ENCODE measurements at regions not wholly inside any gene's neighbourhood (a gene's known extent, or its start where the extent isn't known, plus 50 kb on each side); places are given as distances from the start of the nearest gene placed in this dataset.
"Not testable (repeated sequence)": the region's sequence is repeated elsewhere in the genome, so short reads cannot be mapped to it uniquely, and the experiment has no call there.

DNA sequence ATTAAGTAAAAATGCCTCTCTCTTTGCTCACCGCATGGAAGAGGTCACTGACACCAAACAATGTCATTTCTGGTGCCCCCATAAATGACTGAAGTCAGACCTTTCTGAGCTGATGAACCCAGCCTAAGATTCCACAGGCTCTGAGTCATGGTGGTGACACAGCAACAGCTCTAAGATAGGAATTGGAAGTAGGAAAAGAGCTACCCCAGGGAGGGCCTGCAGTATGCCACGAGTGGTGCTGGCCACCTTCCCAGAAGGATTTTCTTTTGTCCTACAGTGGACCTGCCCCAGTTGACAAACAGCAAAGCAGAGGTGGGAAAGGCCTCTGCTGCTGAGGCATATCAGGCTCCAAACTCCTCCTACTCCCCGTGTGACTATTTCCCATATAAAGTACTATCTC is 208.1 kb downstream of the MINAR1 start:
- no peak for DNase-seq
- intact Hi-C loops (cut with DNase I, micrococcal nuclease): no loop called here
- ATAC-seq: no peak

DNA sequence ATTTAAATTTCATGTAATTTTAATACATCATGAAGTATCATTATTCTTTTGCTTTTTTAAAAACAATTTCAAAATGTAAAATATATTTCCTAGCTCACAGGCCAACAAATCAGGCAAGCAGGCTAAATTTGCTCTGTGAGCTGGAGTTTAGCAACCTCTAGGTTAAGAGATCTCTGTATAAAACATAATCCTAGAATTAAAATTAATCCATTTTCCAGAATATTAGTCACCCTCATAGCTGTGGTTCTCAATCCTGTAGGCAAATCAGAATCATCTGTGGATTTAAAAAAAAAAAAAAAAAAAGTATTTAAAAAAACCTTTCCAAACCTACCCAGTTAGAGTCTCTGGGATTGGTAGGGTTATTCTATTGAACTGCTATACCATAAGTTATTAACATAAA is 209.7 kb downstream of the MINAR1 start:
- intact Hi-C loops (cut with DNase I, micrococcal nuclease): no loop called here
- ATAC-seq (no peak), DNase-seq (no peak)

DNA sequence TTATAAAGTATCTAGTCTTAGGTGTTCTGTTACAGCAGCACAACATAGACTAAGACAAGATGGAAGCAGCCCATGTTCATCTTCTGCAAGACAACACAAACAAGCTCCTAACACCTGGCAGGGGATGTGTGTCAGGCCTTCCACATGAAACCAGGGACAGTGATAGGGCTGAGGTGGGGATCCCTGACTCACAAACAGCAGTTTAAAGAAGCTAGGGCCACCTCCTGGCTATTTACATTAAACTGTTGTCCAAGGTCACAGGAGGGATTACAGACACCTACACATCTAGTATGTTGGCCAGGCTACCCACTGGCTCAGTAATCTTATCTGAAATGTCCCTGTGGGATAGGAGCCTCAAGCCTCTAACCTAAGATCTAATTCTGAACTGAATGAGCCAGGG is 211.3 kb downstream of the MINAR1 start:
- intact Hi-C loops (cut with DNase I, micrococcal nuclease): no loop called here
- ATAC-seq (no peak), DNase-seq (no peak)

DNA sequence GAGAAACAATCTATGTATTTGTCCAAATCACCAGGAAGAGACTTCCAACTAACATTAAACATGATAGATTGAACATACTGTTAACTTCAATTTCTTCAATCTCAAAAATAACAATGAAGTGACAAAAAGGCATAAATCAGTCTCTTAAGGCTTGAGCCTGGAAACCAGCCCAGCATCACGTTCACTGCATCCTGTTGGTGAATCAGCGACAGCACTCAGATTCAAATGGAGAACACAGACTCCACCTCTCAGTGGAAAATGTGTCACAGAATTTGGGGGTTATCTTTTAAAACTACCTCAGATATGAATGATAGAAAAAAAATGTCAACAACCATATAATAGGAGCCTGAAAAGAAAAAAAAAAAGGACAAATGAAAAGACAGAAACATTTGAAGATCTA is 212.0 kb downstream of the MINAR1 start:
- ATAC-seq (no peak), DNase-seq (no peak)
- intact Hi-C loops (cut with DNase I, micrococcal nuclease): no loop called here

DNA sequence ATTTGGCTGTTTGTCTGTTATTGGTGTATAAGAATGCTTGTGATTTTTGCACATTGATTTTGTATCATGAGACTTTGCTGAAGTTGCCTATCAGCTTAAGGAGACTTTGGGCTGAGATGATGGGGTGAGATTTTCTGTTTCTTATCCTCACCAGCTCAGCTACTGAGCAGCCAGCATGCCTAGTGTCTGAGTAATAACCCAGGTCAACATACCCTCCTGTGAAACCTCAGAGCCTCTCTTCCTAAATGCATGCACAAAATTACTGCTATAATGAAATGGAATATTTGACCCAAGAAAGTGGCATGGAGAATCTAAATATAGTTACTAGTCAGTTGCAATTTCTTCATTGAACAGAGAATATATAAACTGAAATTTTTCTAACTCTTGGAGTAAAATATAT is 220.8 kb downstream of the MINAR1 start:
- ATAC-seq; intact Hi-C loops (cut with DNase I, micrococcal nuclease); DNase-seq: not testable (repeated sequence)

DNA sequence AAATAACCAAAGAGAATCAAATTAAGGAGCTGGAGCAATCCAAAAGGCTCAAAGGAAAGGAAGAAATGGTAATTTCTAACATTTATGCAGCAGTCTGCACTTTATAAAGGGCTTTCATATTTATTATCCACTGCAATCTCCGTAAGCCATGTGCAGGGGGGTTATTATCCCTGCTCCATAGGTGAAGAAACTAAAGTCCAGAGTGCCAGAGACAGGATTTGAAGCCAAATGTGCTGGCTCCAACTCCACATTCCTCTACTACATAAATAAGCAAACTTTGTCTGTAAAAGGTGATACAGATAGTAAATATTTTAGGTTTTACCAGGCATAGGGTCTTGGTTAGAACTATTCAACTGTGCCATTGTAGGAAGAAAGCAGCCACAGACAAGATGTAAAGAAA is 221.4 kb downstream of the MINAR1 start:
- DNase-seq (no peak), ATAC-seq (no peak)
- intact Hi-C loops (cut with DNase I, micrococcal nuclease): no loop called here

DNA sequence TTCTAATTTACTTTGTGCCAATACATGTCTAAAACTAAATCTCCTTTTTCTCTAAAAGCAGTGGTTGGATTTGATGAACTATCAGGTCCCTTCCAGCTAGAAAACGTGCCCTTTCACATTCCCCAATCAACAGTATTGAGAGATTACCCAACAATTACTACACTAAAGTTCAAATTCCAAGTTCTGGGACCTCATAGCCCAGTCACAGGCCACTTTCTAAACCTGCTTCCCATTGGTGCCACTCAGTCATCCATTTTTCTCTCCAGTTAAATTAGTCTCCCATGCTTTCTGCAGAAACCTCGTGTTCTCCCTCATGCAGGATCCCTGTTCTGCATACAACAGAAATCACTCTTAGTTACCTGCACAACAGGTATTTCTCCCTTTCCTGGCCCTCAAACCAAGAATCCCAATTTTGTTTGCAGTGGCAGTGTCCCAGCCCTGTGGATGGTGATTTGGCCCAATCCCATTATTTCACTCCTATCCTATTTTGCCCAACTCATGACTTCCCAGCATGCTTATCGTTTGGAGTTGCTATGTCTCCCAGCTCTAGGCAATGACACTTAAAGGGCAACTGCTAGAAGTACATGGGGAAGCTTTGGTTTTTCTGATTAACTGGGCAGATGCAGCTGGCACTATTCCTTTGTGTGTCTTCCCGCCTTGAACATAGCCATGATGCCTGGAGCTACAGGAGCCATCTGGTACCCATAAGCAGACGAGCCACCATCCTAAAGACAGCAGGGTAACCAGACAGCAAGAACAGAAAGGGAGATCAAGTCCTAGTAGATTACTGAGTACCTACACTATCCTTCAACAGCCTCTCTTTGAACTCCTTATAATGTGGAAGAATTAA is 224.2 kb downstream of the MINAR1 start:
- intact Hi-C loops (cut with DNase I, micrococcal nuclease): no loop called here
- DNase-seq (no peak), ATAC-seq (no peak)

DNA sequence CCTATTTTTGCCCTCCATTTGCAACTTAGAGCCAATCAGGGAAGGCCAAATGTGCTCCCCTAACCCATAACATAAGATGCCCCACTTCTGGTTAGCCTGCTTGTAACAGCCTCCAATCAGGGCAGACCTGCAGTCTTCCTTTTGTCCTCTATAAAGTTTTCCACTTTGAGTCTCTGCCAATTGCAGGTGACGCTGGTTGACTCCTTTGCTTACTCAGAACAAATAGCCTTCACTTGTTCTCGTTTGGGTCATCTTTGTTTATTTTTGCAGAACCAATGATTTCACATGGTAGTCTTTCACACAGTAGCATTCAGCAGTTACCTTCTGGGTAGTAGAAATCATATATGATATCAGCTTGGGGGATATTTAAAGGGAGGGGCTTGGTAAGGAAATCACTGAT is 225.6 kb downstream of the MINAR1 start:
- no peak for DNase-seq
- no peak for ATAC-seq
- intact Hi-C loops (cut with DNase I, micrococcal nuclease): no loop called here

DNA sequence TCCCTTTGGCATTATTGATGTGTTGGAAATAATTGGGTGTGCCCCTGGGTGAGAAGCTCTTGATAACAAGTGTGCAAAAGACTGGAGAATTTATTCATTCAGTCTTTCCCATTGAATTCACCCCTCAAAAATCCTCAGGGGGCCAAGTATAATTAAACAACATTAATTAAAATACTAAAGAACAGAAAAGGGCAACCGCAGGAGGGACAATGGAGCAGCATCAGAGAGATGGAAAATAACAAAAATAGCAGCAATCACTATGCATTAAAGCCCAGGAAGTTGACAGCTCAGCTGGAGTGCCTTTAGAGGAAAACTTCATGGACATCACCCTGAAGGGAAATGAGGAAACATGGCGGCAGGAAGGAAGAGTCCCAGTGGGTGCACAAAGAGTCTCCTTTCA is 227.6 kb downstream of the MINAR1 start:
- ATAC-seq (no peak), DNase-seq (no peak)
- intact Hi-C loops (cut with DNase I, micrococcal nuclease): no loop called here

DNA sequence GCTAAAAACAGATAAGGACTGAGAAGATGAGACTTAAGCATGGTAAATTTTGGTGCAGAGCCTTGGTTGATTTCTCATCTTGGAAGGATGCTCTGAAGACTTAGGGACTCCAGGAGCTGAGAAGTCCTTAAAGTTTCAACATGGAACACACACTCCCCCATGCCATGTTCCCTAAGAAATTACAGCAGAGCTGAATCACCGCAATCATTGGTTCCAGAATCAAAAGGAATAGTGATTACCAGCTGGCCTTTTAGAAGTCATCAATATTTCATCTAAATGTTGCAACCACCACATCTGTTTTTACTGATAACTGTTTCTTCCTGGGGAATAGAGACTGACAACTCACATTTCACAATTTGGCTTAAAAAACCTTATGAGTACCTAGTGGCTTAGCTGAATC is 229.3 kb downstream of the MINAR1 start:
- intact Hi-C loops (cut with DNase I, micrococcal nuclease): no loop called here
- DNase-seq (no peak), ATAC-seq (no peak)

DNA sequence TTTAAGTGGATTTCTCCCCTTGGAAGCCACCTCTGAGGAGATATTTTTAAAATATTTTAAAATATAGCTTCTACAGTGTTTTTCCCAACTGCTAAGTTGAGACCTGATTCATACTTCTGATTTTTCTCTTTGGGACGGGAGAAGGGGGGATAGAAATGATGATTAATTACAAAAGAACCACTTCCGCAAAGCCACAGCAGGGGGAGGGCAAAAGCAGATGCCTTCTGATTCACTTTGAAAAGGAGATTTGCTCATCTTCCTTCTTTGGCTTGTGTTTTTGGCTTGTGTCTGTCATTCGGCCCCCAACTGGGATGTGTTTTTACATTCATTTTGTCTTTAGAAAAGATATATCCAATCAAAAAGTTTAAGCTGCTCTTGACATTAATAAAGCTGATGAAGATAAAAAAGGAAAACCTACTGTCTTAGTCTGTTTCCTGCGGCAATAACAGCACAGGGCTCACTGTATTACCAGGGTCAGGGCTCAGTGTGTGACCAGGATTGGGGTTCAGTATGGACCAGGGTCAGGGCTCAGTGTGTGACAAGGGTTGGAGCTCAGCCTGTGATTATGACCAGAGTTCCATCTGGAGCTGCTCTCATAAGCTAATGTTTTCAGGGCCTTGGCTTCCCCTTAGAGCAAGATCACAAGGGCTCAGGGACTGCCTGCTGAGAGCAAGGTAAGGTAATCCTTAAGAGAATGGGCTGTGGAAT is 223.2 kb downstream of the MTHFS start:
- intact Hi-C loops (cut with DNase I, micrococcal nuclease): no loop called here
- DNase-seq (no peak), ATAC-seq (no peak)

DNA sequence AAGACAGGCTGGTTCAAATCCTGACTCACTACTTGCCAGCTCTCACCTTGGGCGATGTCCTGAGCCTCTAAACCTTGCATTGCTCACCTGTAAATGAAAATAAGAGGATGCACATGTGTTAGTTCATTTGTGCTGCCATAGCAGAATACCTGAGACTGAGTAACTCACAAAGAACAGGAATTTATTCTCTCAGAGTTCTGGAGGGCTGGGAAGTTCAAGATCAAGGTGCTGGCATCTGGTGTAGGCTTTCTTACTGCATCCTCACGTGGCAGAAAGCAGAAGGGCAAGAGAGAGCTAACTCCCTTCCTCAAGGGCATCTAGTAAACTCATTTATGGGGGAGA is 222.7 kb downstream of the MTHFS start:
- no peak for DNase-seq
- ATAC-seq: no peak
- intact Hi-C loops (cut with DNase I, micrococcal nuclease): no loop called here

DNA sequence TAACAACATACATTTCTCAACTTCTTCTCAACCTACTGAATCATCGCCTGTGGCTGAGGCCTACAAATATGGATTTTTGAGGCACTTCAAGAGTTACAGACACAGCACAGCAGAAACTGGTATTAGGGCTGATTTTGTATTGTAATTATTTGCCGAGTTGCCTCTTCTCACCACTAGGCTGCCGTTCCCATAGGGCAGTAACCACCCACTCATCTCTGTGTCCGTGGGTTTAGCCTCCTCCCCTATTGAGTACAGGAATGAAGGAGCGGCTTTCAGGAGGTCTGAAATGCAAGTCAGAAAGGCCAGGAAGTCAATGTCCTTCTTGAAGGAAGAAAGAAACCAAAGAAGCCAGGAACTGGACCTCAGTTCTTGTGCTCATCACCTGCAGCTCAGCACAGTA is 220.8 kb downstream of the MTHFS start:
- DNase-seq (no peak), ATAC-seq (no peak)
- intact Hi-C loops (cut with DNase I, micrococcal nuclease): no loop called here

DNA sequence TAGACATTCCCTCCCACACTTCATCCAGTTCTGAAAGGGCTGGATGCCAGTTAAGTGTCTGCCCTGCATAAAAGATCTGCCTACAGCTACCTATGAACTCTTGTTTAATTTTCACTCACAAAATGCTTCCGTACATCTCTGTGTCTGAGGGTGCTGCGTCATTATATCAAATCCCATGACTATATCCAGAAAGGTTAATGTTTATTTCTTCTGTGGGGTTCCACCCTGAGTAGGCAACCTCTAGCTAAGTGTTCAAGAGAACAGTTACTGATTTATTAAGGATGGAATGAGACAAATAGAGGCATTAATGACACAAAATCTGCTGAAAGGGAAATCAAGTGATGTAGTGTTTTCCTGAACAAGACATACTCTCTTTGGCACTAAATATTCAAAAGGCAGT is 220.2 kb downstream of the MTHFS start:
- intact Hi-C loops (cut with DNase I, micrococcal nuclease): no loop called here
- ATAC-seq: no peak
- no peak for DNase-seq

DNA sequence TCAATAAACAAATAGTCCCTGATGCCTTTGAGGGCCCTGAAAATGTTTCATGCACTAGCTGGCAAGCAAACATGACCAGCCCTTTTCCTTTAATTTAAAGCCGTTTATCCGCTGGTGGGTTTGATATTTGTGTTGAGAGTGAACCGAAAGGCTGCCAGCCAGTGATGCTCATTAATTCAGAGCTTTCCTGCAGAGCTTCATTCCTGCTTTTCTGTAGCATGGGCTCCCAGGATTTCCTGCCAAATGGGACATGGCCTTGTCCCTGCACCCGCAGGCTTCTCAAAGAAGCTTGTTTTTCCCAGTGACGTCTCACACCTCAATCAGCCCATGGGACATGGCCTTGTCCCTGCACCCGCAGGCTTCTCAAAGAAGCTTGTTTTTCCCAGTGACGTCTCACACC is 219.6 kb downstream of the MTHFS start:
- ATAC-seq (no peak), DNase-seq (no peak)
- intact Hi-C loops (cut with DNase I, micrococcal nuclease): no loop called here

DNA sequence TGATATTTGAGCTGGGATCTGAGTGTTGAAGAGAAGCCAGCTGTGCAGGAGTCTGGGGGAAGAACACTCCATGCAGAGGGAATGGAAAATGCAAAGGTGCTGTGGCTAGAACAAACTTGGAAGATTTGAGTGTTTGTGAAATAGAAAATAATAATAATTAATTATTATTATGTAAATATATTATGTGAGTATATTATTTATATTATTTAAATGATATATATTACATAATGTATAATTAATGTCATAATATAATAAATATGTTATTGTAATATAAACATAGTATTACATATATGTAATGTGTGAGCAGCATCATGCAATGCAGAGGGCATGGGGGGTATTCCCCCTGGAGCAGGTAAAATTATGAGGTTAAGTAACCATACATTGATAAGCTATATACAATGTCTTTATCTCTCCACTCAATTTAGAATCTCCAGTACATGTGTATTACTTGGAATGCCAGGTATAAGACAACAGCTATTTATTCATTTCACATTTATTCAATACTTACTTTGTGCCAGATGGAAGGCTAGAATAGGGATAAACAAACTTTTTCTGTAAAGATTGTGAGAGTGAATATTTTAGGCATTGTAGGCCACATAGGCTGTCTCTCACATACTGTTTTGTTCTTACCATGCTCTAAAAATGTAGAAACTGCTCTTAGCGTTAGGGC is 218.6 kb downstream of the MTHFS start:
- intact Hi-C loops (cut with DNase I, micrococcal nuclease): no loop called here
- ATAC-seq: no peak
- DNase-seq: no peak

DNA sequence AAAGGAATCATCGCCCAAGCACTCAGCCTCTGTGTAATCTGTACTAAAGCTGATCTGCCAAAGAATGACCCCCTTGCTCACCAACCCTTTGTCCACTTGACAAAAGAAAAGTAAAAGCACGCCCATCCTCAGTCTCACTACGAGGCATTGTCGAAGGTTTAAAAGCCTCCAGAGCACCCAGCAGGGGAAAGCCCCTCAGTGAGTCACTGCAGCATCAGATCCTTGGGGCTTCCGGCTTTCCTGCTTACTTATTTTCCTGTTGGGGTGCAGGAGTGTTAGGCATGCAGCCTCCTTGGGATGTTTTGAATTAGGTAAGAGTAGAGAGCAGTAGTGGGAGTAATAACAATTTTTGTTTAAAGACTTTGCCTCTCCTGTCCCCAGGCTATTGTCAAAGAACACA is 216.1 kb downstream of the MTHFS start:
- no peak for DNase-seq
- ATAC-seq: no peak
- intact Hi-C loops (cut with DNase I, micrococcal nuclease): no loop called here

DNA sequence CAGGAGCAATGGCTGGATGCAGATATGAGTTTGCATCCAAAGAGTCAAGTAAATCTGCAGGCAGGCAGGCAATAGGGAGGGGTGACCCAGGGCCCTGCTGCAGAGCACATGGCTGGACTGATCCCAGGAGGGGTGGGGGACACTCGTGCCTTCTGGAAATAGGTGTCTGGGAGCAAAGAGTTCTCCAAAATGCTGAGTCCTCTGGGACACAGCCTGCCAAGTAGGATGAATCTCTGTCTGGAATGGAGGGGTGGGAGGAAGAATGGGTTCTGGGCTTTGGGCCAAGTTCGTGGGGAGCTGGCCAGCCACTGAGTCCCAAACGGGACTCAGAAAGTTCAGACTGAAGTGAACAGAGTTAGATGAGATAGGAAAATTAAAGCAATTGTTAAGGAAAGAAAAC is 214.5 kb downstream of the MTHFS start:
- DNase-seq: peak in 1 of 2 donors; percentile 7
- ATAC-seq: no peak
- intact Hi-C loops (cut with DNase I, micrococcal nuclease): no loop called here

DNA sequence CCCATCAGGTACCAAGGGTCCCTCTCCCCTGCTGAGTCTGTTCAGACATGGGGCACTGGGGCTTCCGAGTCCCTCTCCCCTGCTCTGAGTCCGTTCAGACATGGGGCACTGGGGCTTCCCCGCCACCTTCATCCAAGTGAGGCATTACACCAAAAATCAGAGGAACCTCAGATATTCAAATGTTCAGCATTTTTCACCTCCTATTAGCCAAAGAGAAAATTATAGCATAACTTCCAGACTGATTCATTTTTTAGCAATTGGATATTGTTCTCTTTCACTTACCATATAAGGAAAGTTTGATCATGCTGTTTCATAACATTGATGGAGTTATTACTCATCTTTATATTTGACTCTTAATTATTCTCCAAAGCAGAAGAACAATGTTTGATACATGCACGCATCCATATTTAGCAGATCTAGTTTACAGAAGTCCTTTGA is 213.9 kb downstream of the MTHFS start:
- ATAC-seq: no peak
- no peak for DNase-seq
- intact Hi-C loops (cut with DNase I, micrococcal nuclease): no loop called here

DNA sequence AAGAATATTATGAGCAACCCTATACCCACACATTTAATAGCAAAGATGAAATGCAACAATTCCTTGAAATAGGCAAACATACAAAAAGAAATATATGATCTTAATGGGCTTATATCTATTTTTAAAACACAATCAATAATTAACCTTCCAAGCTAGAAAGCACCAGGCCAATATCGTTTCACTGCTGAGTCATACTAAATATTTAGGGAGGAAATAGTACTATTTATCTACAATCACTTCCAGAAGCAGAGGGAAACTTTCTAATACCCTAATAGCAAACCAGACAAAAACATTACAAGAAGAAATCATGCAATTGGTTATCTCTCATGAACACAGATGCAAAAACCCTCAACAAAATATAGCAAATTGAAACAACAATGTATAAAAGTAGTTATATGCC is 207.8 kb downstream of the MTHFS start:
- DNase-seq (no peak), ATAC-seq (no peak)
- intact Hi-C loops (cut with DNase I, micrococcal nuclease): no loop called here

All from left colon (tissue), 2 donors.